ENCODE measurements at regions not wholly inside any gene's neighbourhood (a gene's known extent, or its start where the extent isn't known, plus 50 kb on each side); places are given as distances from the start of the nearest gene placed in this dataset.

DNA sequence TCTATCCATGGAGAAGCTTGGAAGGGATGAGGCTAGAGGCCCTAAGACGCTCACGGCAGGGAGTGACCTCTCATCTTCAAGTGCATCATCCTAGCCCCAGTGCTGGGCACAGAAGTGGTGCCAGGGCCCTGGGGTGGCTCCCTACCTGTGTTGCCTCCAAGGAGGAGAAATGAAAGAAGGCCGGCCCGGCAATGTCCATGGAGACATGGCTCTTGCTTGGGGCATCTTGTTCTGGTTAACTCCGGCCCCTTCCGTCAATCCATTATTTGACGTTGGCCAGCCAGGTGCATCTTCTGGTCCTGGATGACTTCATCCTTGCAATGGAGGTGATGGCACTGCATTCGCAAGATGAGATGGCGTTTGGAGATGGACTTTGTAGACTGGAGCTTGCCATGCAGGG lies 83.2 kb upstream of the ALDH1L1 start:
- Histone ChIP-seq H3K9me3 (ENCODE audit: low read depth, low read length, poor library complexity, severe bottlenecking) (no peaks in the 10 kb centered on the region), H3K4me1 (ENCODE audit: insufficient read depth, low read length, poor library complexity, severe bottlenecking) (peaks cover 51% of the 10 kb centered on the region), H3K27ac (ENCODE audit: low read depth, low read length, poor library complexity, severe bottlenecking) (peak overlapping the region; percentile 57), H3K36me3 (ENCODE audit: insufficient read depth, low read length, poor library complexity, severe bottlenecking) (no peaks in the 10 kb centered on the region), H3K27me3 (replicated peaks; ENCODE audit: insufficient read depth, low read depth, low read length, poor library complexity) (no peaks in the 10 kb centered on the region), H3K4me3 (ENCODE audit: low read depth, low read length, poor library complexity, severe bottlenecking) (no peak overlapping the region)
- no peak for DNase-seq (ENCODE audit: low spot score)
- ChIA-PET POLR2A (ENCODE audit: low non-redundant PET) (no interaction called here), CTCF (no interaction called here)
- BruUV-seq (replicated peaks) = no TSS peak
- TF ChIP-seq, protein P1, sequence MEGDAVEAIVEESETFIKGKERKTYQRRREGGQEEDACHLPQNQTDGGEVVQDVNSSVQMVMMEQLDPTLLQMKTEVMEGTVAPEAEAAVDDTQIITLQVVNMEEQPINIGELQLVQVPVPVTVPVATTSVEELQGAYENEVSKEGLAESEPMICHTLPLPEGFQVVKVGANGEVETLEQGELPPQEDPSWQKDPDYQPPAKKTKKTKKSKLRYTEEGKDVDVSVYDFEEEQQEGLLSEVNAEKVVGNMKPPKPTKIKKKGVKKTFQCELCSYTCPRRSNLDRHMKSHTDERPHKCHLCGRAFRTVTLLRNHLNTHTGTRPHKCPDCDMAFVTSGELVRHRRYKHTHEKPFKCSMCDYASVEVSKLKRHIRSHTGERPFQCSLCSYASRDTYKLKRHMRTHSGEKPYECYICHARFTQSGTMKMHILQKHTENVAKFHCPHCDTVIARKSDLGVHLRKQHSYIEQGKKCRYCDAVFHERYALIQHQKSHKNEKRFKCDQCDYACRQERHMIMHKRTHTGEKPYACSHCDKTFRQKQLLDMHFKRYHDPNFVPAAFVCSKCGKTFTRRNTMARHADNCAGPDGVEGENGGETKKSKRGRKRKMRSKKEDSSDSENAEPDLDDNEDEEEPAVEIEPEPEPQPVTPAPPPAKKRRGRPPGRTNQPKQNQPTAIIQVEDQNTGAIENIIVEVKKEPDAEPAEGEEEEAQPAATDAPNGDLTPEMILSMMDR (conservative IDR thresholded peaks at IDR 0.05; ENCODE audit: low read depth, low read length) = no peak
- no peak for TF ChIP-seq EZH2 (IDR thresholded peaks at IDR 0.05; ENCODE audit: borderline replicate concordance, low read depth, low read length, poor library complexity, severe bottlenecking)
- intact Hi-C loops (cut with micrococcal nuclease; ENCODE audit: unreplicated experiment) = no loop called here

DNA sequence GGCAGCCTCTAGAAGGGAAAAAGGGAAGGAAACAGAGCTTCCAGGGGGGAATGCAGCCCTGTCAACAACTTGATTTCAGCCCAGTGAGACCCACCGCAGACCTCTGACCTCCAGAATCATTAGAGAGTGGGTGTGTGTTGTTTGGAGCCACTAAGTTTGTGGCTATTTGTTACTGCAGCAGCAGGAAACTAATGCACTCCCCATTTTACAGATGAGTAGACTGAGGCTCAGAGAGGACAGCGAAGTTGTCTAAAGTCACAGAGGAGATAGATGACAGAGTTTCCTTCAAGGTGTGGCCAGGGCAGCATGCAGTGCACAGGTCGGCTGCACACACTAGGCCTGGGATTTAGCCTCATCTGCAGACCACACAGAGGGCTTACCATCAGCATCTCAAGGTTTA lies 81.8 kb upstream of the ALDH1L1 start:
- intact Hi-C loops (cut with micrococcal nuclease; ENCODE audit: unreplicated experiment) = no loop called here
- POLR2A ChIA-PET (ENCODE audit: low non-redundant PET) = no interaction called here
- no peaks in the 10 kb centered on the region for H3K36me3 ChIP-seq (ENCODE audit: insufficient read depth, low read length, poor library complexity, severe bottlenecking)
- H3K27me3 ChIP-seq (replicated peaks; ENCODE audit: insufficient read depth, low read depth, low read length, poor library complexity) = no peaks in the 10 kb centered on the region
- peaks cover 55% of the 10 kb centered on the region for H3K4me1 ChIP-seq (ENCODE audit: insufficient read depth, low read length, poor library complexity, severe bottlenecking)
- no TSS peak for BruUV-seq (replicated peaks)
- CTCF ChIA-PET = no interaction called here
- H3K9me3 ChIP-seq (ENCODE audit: low read depth, low read length, poor library complexity, severe bottlenecking) = no peaks in the 10 kb centered on the region
- no peak for DNase-seq (ENCODE audit: low spot score)
- peak overlapping the region; percentile 94 for H3K27ac ChIP-seq (ENCODE audit: low read depth, low read length, poor library complexity, severe bottlenecking)
- no peak overlapping the region for H3K4me3 ChIP-seq (ENCODE audit: low read depth, low read length, poor library complexity, severe bottlenecking)
- no peak for TF ChIP-seq EZH2 (IDR thresholded peaks at IDR 0.05; ENCODE audit: borderline replicate concordance, low read depth, low read length, poor library complexity, severe bottlenecking)

DNA sequence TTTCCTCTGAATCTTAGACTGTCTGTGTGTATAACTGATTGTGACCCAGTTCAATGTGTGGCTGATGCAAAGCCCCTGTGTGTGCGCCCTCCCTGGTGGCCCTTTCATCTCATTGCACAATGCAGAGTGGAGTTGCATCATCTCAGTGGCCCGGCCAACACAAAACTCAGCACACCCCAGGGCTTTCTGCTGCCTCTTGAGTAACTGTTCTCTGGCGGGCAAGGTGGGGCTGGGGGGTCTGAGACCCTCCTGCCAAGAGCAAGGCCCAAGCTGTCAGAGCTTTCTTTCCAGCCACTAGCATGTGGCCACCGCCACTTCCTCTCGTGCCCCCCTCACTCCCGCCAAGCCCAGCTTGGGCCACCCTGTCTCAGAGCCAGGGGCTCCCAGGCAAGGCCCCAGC lies 80.7 kb upstream of the ALDH1L1 start:
- intact Hi-C loops (cut with micrococcal nuclease; ENCODE audit: unreplicated experiment) = no loop called here
- POLR2A ChIA-PET (ENCODE audit: low non-redundant PET) = interaction anchor here (0.7 kb wide), 1 partner anchor 26 kb away, joined by 5 read pairs; no protein-coding TSS in a partner anchor
- CTCF ChIA-PET = no interaction called here
- TF ChIP-seq, protein P1 (conservative IDR thresholded peaks at IDR 0.05; ENCODE audit: low read depth, low read length) = 0 out of 2 replicates have a peak, but pooled peaks have one; percentile 33
- no peak for TF ChIP-seq EZH2 (IDR thresholded peaks at IDR 0.05; ENCODE audit: borderline replicate concordance, low read depth, low read length, poor library complexity, severe bottlenecking)
- no peaks in the 10 kb centered on the region for H3K27me3 ChIP-seq (replicated peaks; ENCODE audit: insufficient read depth, low read depth, low read length, poor library complexity)
- no peak overlapping the region for H3K4me3 ChIP-seq (ENCODE audit: low read depth, low read length, poor library complexity, severe bottlenecking)
- peak overlapping the region; percentile 94 for H3K27ac ChIP-seq (ENCODE audit: low read depth, low read length, poor library complexity, severe bottlenecking)
- no peaks in the 10 kb centered on the region for H3K9me3 ChIP-seq (ENCODE audit: low read depth, low read length, poor library complexity, severe bottlenecking)
- peak; percentile 89 for DNase-seq (ENCODE audit: low spot score)
- peaks cover 55% of the 10 kb centered on the region for H3K4me1 ChIP-seq (ENCODE audit: insufficient read depth, low read length, poor library complexity, severe bottlenecking)
- no peaks in the 10 kb centered on the region for H3K36me3 ChIP-seq (ENCODE audit: insufficient read depth, low read length, poor library complexity, severe bottlenecking)
- no TSS peak for BruUV-seq (replicated peaks)

Measured in A673 (cell line).